RPMI7951 (cell line): ENCODE measurements at regions not wholly inside any gene's neighbourhood (a gene's known extent, or its start where the extent isn't known, plus 50 kb on each side); places are given as distances from the start of the nearest gene placed in this dataset.

Source experiments
- DNase-seq: peaks from one replicate; pipeline ENCODE4 v3.0.0-alpha.2; 2012; ENCODE audit warnings: low read depth

DNA sequence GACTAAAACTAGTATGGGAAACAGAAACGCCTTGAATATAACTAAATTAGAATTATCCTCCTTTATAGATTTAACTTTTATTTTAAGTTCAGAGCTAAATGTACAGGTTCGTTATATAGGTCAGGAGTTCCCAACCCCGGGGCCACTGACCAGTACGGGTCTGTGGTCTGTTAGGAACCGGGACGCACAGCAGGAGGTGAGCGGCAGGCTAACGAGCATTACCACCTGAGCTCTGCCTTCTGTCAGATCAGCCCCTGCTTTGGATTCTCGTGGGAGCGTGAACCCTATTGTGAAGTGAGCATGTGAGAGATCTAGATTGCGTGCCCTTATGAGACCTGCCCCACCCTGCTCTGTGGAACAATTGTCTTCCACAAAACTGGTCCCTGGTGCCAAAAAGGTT lies 51.0 kb downstream of the FAT4 start:
- DNase-seq: no peak

DNA sequence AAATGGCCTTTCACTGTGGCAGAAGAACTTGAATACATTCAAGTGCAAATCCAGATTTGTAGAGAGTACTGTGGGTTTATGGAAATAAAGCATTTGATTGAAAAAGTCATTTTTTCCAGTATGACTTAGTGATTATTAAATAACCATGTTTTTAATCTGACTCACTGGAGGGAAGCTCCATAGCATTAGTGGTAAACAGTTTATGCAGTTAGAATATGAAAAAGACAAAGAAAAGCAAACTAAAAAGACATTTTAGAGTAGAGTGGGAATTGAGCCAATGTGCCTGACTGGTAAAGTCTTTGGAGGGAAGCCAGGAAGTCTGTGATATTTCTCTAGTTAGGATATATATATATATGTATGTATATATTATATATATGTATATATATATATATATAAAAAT lies 53.4 kb downstream of the FAT4 start:
- peak; percentile 5 for DNase-seq

DNA sequence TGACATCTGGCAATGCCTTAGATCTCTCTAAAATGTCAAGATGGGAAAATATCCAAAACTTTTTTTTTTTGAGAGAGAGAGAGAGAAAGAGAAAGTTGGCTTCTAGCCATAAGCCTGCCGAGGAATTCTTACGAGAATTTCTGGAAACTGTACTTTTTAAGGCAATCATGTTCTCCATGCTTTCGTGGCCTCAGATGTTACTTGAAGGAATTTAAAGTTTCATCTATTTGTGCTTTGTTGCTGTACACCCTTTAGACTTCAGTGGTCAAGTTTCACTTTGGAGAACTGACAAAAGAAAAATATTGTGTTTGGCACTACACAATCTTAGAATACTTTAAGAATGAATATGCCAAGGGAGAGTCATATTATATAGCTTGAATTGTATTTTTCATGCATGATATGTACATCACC lies 53.9 kb downstream of the FAT4 start:
- DNase-seq: peak; percentile 19

DNA sequence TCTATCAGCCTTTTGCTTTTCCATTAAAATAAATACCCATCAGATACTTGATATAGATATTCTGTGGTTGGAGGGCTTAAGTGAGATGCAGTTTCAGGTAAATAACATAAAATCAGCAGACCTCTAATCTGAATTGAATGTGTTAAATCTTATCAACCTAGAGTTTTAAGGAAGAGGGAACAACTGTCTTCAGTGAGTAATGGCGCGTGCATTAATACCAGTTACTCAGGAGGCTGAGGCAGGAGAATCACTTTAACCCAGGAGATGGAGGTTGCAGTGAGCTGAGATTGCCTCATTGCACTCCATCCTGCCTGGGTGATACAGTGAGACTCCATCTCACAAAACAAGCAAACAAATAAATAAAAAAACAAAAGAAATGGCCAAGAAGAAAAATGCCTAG lies 54.3 kb downstream of the FAT4 start:
- DNase-seq: no peak

DNA sequence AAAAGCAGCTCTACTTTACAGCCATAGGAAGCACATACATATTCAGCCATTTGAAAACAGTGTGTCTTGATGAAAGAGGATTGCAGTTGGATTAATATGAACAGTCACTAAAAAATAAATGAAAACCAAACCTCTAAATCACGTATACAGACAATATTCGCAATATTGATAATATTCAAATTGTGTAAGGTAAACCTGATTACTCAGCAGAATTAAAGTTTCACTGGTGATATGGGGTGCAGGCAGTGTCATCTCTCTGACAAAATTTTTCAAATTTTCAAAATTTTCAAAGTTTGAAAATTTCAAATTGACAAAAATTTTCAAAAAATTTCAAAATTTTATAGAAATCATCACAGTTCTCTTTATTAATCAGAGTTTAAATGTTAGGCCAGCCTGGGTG lies 55.7 kb downstream of the FAT4 start:
- DNase-seq: no peak

DNA sequence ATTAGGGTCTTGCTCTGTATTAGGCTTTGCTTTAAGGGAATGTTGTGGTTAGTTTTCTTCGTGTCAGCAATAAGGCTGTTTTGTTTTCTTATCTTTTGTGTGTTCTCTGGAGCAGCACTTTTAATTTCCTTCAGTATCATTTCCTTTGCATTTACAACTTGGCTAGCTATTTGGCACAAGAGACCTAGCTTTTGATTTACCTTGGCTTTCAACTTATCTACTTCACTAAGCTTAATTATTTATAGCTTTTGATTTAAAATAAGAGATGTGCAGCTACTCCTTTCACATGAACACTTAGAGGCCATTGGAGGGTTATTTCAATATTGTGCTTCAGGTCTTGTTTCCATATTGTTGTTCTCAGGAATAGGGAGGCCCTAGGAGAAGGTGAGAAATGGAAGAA lies 68.2 kb downstream of the FAT4 start:
- no peak for DNase-seq

DNA sequence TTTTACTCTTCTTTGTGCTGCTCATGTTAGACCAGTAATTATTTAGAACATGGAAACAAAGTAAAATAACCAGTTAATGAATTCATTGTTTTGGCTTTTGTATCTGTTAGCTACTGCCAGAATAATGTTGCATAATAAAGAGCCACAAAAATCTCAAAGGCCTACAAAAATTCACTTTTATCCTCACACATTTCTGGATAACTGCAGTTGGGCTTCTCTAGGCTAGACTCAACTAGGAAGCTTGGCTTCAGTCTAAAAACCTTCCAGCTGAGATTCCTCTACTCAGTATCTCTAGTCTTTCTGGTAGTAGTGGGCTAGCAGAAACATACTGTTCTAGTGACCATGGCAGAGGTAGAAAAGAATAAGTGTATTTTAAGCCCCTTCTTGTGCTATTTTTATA lies 73.0 kb downstream of the FAT4 start:
- DNase-seq: no peak

DNA sequence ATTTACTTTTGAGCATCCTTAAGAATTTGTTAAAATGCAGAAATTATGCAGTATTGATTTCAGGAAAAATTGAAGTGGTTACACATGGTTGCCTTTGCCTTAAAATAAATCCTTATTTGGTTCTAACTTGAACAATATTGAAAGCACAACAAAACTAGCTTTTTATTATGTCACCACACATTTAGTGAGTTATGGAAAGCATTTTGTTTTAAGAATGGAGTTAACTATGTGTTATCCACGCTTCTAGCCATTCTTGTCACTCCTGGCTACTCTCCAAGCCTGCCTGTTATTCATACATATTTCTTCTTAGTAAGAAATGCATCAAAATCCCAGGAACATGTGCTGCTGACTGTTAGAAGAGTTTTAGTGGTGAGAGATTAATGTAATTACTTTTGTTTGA lies 73.9 kb downstream of the FAT4 start:
- no peak for DNase-seq

DNA sequence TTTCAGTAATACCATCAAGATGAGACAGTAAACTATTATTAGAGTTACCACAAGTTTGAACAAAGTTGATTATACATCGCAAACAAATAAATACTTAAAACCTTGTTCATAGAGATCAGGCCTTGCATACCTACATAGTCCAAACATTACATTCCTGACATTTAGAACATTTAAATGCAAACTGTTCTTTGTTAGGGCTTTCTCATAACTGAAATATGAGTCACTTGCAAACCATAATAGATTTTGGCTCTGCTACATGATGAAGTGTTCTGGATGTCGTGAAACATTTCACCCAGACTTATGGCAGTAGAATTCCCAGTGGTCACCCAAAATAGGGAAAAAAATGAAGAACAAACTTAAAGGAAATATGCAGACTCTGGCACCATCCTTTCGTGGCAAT lies 75.0 kb downstream of the FAT4 start:
- peak; percentile 31 for DNase-seq

DNA sequence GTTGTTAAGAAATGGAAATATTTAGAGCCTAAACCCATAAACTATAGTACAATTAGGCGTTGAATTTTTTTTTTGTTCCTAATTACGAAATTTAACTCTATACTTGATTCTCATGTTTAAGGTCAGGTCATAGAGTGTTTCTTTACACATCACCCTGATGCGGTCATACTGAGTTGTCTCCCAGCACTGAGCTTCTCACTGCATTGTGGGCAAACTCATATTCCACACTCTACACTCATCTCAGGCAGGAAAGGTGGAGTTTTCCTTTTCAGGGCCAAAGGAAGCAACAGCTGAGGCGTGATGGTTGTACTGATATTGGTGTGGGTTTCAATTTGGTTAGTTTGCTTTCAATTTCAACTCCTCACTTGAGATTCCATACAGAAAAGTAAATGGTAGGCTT lies 75.4 kb downstream of the FAT4 start:
- peak; percentile 1 for DNase-seq

DNA sequence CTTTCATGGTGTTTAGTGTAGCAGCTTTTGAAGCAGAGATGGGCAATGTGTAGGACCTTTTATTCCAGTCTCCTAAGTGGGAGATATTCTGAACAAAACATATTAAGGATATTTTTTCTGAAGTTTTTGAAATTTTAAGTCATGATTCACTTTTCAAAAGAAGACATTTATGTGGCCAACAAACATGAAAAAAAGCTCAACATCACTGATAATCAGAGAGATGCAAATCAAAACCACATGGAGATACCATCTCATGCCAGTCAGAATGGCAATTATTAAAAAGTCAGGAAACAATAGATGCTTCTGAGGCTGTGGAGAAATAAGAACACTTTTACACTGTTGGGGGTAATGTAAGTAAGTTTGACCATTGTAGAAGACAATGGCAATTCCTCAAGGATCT lies 76.0 kb downstream of the FAT4 start:
- no peak for DNase-seq

DNA sequence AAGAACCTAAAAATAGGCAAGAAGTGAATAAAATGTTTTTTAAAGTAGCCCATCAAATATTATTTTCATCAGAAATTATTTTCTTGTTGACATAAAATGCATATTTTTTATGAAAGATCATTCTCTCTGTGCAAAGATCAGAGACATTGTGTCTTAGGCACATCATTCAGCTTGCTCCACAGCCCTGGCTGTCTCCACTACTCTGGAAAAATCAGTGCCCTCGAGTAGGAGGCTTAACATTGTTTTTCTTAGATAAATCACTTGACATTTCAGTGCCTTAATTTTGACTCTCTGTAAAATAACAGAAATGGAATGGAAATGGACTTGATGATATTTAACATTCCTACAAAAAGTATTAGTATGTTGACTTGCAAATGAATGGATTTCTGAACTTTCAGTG lies 77.9 kb downstream of the FAT4 start:
- DNase-seq: no peak

DNA sequence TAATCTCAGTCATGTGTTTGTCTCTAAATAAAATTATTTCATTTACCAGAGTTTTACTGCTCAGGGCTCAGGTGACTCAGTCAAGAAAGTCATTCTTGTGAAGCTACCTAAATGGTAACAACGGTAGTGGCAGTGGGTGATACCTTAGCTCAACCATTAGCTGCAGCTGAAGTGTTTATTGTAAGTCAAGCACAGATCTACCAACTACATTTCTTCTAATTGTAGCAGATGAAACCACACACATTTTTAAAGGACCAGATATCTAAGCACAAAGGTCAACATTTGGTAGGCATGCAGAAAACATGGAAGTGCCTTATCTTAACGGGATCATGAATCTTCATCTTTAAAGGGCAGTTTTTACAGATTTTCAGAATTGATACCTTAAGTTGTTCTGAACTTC lies 79.1 kb downstream of the FAT4 start:
- no peak for DNase-seq

DNA sequence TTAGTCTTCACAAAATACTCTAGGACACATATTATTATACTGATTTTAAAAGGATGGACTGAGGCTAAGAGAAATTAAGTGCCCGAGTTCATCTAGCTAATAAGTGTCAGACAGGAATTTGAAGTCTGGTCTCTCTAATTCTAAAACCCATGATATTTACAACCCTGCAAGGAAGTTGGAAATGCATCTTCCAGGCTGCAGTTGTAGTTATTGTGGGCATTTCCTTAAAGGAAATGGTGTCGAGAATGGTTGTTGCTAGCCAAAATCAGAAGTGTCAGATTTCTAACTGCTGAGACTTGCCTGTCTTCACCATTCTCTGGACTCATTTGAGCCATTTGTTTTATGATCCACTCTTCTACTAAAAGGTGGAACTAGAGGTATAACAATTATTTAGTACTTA lies 82.5 kb downstream of the FAT4 start:
- no peak for DNase-seq

DNA sequence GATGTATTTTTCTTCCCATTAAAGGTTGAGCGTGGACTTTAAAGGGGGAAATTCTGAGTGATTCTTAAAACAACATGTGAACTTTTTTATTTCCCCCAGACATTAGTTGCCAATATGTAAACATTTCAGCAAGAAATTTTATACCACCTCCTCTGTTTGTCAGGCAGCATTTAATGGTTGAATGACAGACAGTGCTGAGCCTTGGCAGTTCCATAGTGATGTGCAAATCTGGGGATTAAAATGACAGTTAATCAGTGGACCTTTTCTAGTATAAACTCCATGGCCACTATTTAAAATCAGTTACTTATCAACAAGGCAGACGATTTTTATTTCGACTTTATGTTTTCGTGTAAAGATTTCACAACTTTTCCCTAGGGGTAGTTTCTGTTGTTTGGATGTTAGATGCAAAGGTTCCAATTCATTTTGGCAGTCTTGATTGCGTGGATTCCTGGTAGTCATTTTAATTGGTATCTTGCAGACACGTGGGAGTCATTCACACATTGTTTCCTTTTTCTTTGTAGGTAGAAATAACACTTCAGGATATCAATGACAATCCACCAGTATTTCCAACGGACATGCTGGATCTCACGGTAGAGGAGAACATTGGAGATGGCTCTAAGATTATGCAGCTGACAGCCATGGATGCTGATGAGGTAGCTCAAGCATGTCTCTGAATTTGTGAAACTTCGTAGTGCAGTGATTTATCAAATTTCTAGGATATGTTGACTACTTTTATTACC lies 83.7 kb downstream of the FAT4 start:
- no peak for DNase-seq

DNA sequence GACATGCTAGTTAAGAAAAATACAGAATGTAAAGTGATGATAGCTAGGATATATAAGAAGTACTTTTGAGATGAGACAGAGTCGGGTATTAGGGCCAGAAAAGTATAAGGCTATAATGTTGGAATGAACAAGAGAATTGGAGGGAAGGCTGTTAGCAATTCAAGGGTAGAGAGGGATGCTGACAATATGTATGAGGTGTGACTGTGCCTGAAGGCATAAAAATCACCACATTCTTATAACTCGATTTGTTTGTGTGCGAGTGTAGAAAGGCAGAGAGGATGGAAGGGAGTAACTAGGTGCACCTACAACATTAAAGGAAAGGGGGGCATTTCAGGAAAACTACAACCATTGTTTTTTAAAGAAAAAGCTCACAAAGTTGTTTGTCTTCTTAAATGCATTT lies 86.0 kb downstream of the FAT4 start:
- no peak for DNase-seq

DNA sequence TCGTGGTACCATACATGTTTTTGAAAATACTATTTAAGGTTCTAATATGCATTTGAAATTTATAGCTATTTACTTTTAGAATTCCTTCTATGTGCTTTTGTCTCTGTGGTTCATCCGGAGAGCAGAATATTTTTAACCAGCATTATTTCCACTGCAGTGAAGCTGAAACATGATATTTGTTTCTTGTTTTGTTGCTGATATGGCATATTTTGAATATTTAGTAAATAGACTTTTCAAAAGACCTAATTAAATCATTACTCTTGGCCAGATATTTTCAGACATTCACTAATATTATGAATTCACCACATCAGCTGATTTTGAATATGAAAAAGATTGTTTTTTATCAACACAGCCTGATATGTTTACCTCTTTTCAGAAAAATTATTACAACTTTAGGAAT lies 87.0 kb downstream of the FAT4 start:
- no peak for DNase-seq

DNA sequence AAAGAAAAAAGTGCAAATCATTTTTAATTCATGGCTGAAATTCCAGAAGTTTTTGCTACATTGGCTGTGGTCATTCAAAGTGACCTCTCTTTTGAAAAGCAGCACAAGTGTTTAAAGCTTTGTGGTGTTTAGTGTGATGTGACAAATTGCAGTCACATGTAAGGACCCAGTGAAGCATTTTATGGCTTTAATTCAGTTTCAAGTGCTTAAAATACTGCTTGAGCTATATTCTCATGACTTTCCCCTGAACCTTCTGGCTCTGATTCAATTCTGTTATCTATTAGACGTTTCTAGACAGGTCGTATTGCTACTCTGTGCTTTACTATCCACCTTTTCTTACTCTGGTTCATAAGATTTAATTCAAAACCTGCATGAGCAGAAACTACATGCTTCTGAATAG lies 105.8 kb downstream of the FAT4 start:
- DNase-seq: no peak

DNA sequence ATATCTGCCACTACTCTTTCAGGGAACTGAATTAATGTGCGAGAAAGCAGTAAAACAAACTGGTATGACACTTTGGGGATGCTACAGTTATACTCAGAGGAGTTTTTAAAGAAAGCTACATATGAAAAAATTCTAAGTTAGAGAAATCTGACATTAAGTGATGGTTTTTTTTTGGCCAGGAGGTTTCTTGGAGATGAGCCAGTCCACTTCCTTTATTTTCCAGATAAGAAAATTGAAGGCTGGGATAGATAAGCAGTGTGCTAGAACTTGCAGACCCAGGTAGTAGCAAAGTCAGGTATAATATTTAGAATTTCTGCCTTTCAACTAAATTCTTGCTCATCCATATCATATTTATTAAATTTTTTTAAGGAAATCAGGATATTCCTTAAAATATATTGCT lies 106.8 kb downstream of the FAT4 start:
- no peak for DNase-seq

DNA sequence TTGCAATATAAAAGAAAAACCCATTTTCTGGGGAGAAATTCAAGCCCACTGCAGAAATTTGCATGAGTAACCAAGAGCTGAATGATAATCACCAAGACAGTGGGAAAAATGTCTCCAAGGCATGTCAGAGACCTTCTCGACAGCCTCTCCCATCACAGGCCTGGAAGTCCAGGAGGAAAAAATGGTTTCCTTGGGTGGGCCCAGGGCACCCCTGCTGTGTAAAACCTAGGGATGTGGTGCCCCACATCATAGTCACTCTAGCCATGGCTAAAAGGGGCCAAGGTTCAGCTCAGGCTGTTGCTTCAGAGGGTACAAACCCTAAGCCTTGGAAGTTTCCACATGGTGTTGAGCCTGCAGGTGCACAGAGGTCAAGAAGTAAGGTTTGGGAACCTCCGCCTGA lies 108.4 kb downstream of the FAT4 start:
- DNase-seq: no peak

DNA sequence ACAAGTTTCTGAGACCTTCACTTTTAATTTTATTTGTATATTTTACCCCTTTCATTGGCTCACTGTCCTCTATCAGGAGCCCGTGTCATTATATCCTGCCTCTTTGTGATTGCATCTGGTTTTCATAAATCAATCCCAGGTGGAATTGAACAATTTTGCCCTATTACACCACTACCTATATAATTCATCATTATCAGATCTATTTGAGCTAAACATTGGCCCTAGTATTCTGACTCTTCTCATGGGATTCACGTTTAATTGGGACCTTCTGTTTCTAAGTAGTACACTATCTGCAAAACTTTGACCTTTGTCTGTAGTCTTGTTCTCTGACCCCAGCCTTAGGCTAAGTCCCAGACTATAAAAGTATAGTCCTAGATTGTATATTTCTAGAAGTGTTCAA lies 114.1 kb downstream of the FAT4 start:
- DNase-seq: no peak

DNA sequence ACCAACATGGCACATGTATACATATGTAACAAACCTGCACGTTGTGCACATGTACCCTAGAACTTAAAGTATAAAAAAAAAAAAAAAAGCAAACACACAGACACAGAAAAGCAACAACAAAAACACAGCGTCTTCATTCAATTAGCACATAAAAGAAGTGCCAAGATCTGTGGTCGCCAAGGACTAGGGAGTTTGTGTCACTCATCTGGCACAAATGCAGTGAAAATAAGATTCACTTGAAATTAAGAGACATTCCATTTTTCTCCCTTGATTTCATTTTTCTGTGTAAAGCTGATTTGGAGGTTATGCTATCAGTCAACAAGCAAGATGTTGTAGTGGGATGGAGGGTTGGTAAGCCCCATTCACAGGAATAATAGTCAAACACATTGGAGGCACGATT lies 115.3 kb downstream of the FAT4 start:
- DNase-seq: no peak

DNA sequence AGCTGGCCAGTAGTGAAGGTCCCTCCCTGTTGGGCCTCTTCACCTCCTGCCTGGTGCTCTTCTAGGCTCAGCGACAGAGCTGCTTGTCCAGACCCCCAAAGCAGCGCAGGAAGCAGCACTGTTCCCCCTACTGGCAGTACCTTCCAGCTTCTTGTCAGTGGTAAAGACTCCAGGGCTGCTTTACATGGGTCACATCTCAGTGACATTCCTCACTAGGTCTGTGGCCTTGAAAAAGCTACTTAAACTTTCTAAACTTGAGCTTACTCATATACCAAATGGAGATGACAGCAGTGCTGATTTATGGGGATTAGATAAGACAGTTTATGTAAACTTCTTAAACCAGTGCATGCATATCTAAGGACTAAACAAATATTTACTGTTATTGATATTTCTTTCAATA lies 117.3 kb downstream of the FAT4 start:
- no peak for DNase-seq

DNA sequence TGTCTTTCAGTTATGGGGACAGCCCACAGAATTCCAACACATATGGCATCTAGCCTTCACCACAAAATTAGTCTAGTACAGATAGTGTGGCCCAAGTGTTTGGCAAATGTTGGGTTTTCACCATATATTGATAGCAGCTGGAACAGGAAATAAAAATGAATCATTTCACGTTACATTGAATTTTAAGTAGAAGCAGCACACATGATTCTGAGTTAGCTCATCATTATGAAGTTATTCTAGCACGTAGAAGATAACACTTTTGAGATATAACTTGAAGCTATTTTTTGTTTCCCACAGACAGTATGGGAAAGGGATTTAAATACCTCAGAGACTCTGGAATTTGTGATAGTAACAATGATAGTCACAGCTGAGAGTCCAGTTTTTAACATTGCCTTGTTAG lies 118.7 kb downstream of the FAT4 start:
- peak; percentile 2 for DNase-seq

DNA sequence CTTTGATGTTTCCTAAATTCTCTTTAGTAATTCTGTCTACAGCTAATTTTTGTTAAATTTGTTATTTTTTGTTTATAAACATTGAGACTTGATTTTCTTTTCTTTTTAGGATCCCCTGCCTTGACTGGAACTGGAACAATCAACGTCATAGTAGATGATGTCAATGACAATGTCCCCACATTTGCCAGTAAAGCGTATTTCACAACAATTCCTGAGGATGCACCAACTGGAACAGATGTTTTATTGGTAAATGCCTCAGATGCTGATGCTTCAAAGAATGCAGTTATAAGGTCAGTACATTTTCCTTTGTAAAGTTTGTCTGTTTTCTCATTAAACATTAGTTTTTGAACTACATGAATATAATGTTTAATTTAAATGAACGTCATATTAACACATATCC lies 119.4 kb downstream of the FAT4 start:
- no peak for DNase-seq
